ENCODE measurements at regions not wholly inside any gene's neighbourhood (a gene's known extent, or its start where the extent isn't known, plus 50 kb on each side); places are given as distances from the start of the nearest gene placed in this dataset.

GRCh38 chr6:144809120-144809519 lies 524.0 kb downstream of the UTRN start:
- TF ChIP-seq POLR2A (IDR thresholded peaks at IDR 0.05): no peak
- TF ChIP-seq, protein P1, sequence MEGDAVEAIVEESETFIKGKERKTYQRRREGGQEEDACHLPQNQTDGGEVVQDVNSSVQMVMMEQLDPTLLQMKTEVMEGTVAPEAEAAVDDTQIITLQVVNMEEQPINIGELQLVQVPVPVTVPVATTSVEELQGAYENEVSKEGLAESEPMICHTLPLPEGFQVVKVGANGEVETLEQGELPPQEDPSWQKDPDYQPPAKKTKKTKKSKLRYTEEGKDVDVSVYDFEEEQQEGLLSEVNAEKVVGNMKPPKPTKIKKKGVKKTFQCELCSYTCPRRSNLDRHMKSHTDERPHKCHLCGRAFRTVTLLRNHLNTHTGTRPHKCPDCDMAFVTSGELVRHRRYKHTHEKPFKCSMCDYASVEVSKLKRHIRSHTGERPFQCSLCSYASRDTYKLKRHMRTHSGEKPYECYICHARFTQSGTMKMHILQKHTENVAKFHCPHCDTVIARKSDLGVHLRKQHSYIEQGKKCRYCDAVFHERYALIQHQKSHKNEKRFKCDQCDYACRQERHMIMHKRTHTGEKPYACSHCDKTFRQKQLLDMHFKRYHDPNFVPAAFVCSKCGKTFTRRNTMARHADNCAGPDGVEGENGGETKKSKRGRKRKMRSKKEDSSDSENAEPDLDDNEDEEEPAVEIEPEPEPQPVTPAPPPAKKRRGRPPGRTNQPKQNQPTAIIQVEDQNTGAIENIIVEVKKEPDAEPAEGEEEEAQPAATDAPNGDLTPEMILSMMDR (IDR thresholded peaks at IDR 0.05): no peak
- no peak for TF ChIP-seq POLR2AphosphoS5 (IDR thresholded peaks at IDR 0.05)
- TF ChIP-seq EP300 (IDR thresholded peaks at IDR 0.05): no peak

Data from gastroesophageal sphincter (tissue), 3 donors.